Adipocyte (in vitro differentiated cells): ENCODE measurements at regions not wholly inside any gene's neighbourhood (a gene's known extent, or its start where the extent isn't known, plus 50 kb on each side); places are given as distances from the start of the nearest gene placed in this dataset.

ENCODE experiments used
- DNase-seq: peaks from one replicate; pipeline ENCODE4 v3.0.0-alpha.2; 2015; ENCODE audit warnings: low read depth
- H3K27me3 ChIP-seq: replicated peaks from 2 replicates; pipeline ENCODE4 v1.7.0; 2013; ENCODE audit warnings: mild to moderate bottlenecking, low read length, moderate library complexity; ENCODE audit not compliant: control insufficient read depth, insufficient read depth
- H3K36me3 ChIP-seq: 2 replicates; pipeline ENCODE4 v1.7.0; 2013; ENCODE audit warnings: low read length, mild to moderate bottlenecking, moderate library complexity; ENCODE audit not compliant: control insufficient read depth, insufficient read depth, severe bottlenecking
- H3K4me1 ChIP-seq: 2 replicates; pipeline ENCODE4 v1.7.0; 2013; ENCODE audit warnings: mild to moderate bottlenecking, low read length, moderate library complexity; ENCODE audit not compliant: control insufficient read depth, insufficient read depth
- H3K4me3 ChIP-seq: 2 replicates; pipeline ENCODE4 v1.7.0; 2013; ENCODE audit warnings: mild to moderate bottlenecking, low read length, moderate library complexity
- H3K9ac ChIP-seq: 2 replicates; pipeline ENCODE4 v1.7.0; 2013; ENCODE audit warnings: mild to moderate bottlenecking, low read length, moderate library complexity
- H3K9me3 ChIP-seq: 2 replicates; pipeline ENCODE4 v1.7.0; 2013; ENCODE audit warnings: mild to moderate bottlenecking, low read length, moderate library complexity; ENCODE audit not compliant: control insufficient read depth

DNA sequence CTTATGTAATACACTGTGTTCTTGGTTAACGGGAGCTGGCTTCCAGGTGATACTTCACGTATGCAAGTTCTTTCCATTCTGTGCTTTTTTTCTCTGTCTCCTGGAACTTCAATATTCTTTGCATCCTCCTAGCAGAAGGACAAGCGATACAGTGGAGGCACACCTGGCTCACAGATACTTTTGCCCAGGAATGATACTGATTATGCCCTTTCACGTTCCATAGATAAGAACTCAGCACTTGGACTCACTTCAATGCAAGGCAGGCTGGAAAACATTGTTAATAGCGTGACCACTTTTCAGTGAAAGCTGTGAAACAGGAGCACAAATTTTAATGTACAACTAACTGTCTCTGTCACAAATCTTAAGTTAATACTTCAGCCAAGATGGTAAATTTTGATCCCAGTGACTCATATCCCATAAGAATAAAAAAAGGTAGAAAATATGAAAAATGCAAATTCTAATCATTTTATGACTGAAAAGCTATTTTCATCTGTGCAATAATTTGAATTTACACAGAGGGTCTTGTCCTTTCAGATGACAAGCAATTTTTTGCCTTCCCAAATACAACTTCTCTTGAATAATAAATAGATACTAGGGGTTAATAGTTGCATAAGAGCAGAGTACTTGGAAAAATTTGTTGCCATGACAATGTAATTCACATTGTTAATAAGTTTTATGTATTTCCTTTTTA is 919.0 kb downstream of the GALC start:
- Histone ChIP-seq H3K27me3 (no peaks in the 10 kb centered on the region), H3K9me3 (no peaks in the 10 kb centered on the region), H3K4me1 (peaks cover 29% of the 10 kb centered on the region), H3K9ac (no peak overlapping the region), H3K4me3 (no peak overlapping the region), H3K36me3 (no peaks in the 10 kb centered on the region)
- no peak for DNase-seq

DNA sequence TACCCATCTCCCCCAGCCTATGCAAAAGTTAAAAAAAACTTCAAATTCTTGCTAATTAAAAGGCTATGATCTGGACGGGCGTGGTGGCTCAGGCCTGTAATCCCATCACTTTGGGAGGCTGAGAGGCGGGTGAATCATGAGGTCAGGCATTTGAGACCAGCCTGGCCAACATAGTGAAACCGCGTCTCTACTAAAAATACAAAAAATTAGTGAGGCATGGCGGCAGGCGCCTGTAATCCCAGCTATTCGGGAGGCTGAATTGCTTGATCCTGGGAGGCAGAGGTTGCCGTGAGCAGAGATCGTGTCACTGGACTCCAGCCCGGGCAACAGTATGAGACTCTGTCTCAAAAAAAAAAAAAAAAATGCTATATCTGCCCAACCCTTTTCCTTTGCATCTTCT is 925.4 kb downstream of the GALC start:
- no peak overlapping the region for H3K9ac ChIP-seq
- H3K4me3 ChIP-seq: no peak overlapping the region
- peaks cover 10% of the 10 kb centered on the region for H3K4me1 ChIP-seq
- no peaks in the 10 kb centered on the region for H3K36me3 ChIP-seq
- no peaks in the 10 kb centered on the region for H3K27me3 ChIP-seq
- DNase-seq: no peak
- no peaks in the 10 kb centered on the region for H3K9me3 ChIP-seq

GRCh38 chr14:87067061-87067460 is 925.9 kb downstream of the GALC start:
- DNase-seq: no peak

GRCh38 chr14:87066221-87066817 is 926.7 kb downstream of the GALC start:
- DNase-seq: peak; percentile 49
- Histone ChIP-seq H3K27me3 (no peaks in the 10 kb centered on the region), H3K9ac (no peak overlapping the region), H3K4me3 (no peak overlapping the region), H3K9me3 (no peaks in the 10 kb centered on the region), H3K36me3 (no peaks in the 10 kb centered on the region), H3K4me1 (peaks cover 10% of the 10 kb centered on the region)

More at GRCh38 chr14:87067061-87067460, 925.9 kb downstream of the GALC start:
- Histone ChIP-seq H3K4me3 (no peak overlapping the region), H3K36me3 (no peaks in the 10 kb centered on the region), H3K9ac (no peak overlapping the region), H3K4me1 (peaks cover 10% of the 10 kb centered on the region), H3K27me3 (no peaks in the 10 kb centered on the region), H3K9me3 (no peaks in the 10 kb centered on the region)

- no peak overlapping the region for H3K9ac ChIP-seq
- no peaks in the 10 kb centered on the region for H3K27me3 ChIP-seq
- H3K9me3 ChIP-seq: no peaks in the 10 kb centered on the region
- DNase-seq: no peak
- H3K4me1 ChIP-seq: peaks cover 8% of the 10 kb centered on the region
- no peak overlapping the region for H3K4me3 ChIP-seq
- H3K36me3 ChIP-seq: no peaks in the 10 kb centered on the region
These were observed 927.6 kb downstream of the GALC start for GRCh38 chr14:87065366-87065765.

DNA sequence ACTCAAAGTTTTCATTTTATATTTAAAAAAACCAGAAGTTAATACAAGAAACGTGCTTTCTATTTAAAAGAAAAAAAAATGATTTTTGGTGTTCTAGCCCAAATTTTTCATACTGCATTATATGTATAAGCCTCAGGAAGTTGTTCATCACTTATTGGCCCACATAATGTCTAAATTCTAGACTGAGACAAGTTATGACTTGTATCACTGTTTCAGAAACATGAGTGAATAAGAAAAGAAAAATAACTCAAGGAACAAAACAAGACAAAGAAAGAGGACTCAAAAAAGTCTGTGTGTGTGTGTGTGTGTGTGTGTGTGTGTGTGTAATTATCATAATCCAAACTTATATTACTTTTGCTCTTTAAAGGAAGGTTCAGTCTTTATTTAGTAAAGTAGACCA is 929.8 kb downstream of the GALC start:
- Histone ChIP-seq H3K36me3 (no peaks in the 10 kb centered on the region), H3K4me3 (no peak overlapping the region), H3K4me1 (peaks cover 7% of the 10 kb centered on the region), H3K9me3 (no peaks in the 10 kb centered on the region), H3K9ac (no peak overlapping the region), H3K27me3 (no peaks in the 10 kb centered on the region)
- no peak for DNase-seq

DNA sequence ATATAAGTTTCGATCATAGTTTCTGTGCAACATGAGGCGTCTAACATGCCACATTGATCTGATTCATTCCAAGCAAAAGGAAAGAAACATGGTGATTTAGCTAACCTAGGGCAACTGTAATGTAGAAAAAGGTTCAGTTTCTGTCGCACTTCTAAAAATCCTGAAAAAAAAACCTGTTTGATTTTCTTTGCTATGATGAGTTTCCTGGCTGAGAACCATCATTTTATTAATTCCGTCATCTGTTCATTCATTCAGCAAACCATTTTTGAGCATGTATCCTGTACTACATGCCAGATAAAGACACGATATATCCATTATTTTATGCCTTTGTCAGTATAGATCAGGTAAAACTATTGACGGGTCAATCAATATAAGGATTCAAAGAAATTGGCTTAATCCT is 932.6 kb downstream of the GALC start:
- Histone ChIP-seq H3K4me1 (peaks cover 7% of the 10 kb centered on the region), H3K27me3 (no peaks in the 10 kb centered on the region), H3K9ac (no peak overlapping the region), H3K4me3 (no peak overlapping the region), H3K36me3 (no peaks in the 10 kb centered on the region), H3K9me3 (no peaks in the 10 kb centered on the region)
- DNase-seq: no peak

- Histone ChIP-seq H3K27me3 (no peaks in the 10 kb centered on the region), H3K9me3 (no peaks in the 10 kb centered on the region), H3K36me3 (no peaks in the 10 kb centered on the region), H3K9ac (no peak overlapping the region), H3K4me1 (peaks cover 7% of the 10 kb centered on the region), H3K4me3 (no peak overlapping the region)
- DNase-seq: peak; percentile 25
These were observed 933.7 kb downstream of the GALC start for GRCh38 chr14:87059060-87059839.

DNA sequence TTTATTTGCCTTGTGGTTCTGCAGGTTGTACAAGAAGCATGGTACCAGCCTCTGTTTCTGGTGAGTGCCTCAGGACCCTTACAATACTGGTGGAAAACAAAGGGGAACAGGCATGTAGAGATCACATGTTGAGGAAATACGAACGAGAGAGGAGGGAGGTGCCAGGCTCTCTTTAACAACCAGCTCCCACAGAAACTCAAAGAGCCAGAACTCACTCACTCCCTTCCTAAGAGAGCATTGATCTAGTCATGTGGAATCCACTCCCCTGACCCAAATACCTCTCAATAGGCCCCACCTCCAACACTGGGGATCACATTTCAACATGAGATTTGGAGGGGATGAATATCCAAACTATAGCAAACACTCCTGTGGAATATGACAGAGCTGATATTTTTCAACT is 938.0 kb downstream of the GALC start:
- no peak for DNase-seq
- Histone ChIP-seq H3K36me3 (no peaks in the 10 kb centered on the region), H3K4me1 (peaks cover 7% of the 10 kb centered on the region), H3K4me3 (no peak overlapping the region), H3K9ac (no peak overlapping the region), H3K27me3 (no peaks in the 10 kb centered on the region), H3K9me3 (no peaks in the 10 kb centered on the region)

- no peak overlapping the region for H3K9ac ChIP-seq
- no peak for DNase-seq
- H3K4me3 ChIP-seq: no peak overlapping the region
- no peaks in the 10 kb centered on the region for H3K36me3 ChIP-seq
- no peaks in the 10 kb centered on the region for H3K4me1 ChIP-seq
- H3K9me3 ChIP-seq: no peaks in the 10 kb centered on the region
- no peaks in the 10 kb centered on the region for H3K27me3 ChIP-seq
These were observed 940.2 kb downstream of the GALC start for GRCh38 chr14:87052646-87053225.

DNA sequence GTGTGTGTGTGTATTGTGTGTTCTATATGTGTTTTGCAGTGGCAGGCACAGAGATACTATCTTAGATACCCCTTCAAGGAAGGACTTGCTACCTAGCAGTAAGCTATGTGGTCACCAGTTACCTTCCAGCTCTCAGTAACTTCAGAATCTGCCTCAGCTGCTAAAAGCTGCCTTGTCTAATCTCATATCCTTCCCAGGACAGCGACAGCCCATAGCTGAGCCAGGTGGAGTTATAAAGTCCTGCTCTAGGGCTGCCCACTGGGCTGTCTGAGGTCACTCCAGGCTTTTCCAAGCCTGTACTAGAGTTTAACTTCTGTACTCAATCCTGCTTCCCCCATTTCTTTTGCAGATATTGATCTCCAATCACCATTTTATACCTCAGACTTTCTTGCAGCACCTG is 942.6 kb downstream of the GALC start:
- H3K4me3 ChIP-seq: no peak overlapping the region
- no peak for DNase-seq
- H3K4me1 ChIP-seq: peaks cover 6% of the 10 kb centered on the region
- no peaks in the 10 kb centered on the region for H3K9me3 ChIP-seq
- no peak overlapping the region for H3K9ac ChIP-seq
- H3K36me3 ChIP-seq: no peaks in the 10 kb centered on the region
- no peaks in the 10 kb centered on the region for H3K27me3 ChIP-seq
